HG03196 (cell line): ENCODE measurements at regions not wholly inside any gene's neighbourhood (a gene's known extent, or its start where the extent isn't known, plus 50 kb on each side); places are given as distances from the start of the nearest gene placed in this dataset.

Experiments used
- ATAC-seq: cut with Tn5 transposase; IDR thresholded peaks from one replicate; pipeline ENCODE4 v1.9.1; 2021; ENCODE audit not compliant: unreplicated experiment

- no peak for ATAC-seq
Measured at GRCh38 chrX:40197071-40197470, 99.3 kb upstream of the BCOR start.

GRCh38 chrX:40195368-40195767 lies 97.6 kb upstream of the BCOR start:
- ATAC-seq: no peak

GRCh38 chrX:40192196-40192595 lies 94.4 kb upstream of the BCOR start:
- no peak for ATAC-seq

DNA sequence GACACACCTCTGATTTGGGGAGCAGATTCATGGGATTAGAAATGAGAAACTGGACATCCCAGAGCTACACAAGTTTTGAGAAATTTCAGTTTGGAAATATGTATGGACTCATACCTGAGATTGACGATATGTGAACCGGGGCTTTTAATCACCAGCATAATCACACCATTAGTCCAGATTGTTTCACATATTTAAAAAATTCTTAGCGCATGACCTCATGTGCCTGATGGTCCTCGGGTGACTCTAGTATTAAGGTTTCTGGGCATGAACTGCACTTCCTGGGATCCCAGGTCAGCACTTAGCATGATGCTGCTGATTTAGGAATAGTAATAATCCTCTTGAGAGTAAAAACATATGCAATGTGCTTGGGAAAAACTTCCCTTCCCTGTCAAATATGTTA lies 91.9 kb upstream of the BCOR start:
- ATAC-seq: no peak

DNA sequence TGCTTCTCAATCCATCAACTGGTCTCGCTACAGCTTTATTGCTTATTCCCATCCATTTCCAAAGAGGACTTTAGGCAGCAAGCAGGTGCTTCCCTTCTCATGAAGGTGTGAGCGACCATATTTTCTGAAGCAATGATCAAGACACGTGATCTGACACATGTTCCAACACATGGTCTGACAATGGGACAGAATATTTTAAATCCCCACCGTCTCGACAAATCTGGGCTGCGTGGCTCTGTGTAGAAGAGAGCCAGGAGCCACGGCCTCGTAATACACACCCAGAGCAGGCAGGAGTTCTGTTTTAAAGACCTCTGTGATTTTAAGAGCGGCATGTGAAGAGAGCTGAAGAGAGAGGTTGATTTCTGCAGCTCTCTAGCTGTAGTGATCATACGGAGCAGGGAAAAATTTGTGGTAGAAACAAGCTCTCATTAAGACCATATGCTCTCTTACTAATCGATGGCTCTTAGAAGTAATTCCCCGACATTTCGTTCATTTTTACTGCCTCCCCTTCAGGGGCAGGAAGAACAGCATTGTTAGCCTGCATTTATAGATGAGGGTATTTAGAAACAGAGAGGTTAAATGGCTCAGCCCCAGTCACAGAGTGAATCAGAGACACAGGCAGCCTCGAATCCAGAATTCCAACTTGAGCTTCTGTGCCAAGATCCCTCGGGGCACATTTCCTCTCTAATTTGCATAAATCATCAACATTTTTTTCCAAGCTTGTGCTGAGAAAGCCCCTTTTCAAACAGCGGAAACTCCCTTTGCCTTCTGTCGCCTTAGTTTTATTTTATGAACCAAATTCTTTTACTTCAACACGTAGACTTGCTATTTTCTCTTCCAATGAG lies 91.0 kb upstream of the BCOR start:
- ATAC-seq: no peak

DNA sequence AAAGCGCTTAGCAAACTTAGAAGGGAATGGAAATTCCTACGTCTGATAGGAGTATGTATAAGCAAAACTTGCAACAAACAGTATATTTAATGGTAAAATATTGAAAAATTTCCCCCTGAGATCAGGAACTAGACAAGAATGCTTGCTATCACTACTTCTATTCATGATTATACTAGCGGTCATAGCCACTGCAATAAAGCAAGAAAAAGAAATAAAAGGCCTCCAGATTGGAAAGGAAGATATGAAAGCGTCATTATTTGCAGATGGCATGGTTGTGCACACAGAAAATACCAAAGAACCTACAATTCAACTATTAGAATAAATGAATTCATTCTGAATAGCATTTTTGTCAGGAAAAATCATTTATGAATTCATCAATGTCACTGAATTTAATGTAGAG lies 87.2 kb upstream of the BCOR start:
- ATAC-seq: no peak

- ATAC-seq: no peak
Measured at GRCh38 chrX:40182615-40183014, 84.9 kb upstream of the BCOR start.

DNA sequence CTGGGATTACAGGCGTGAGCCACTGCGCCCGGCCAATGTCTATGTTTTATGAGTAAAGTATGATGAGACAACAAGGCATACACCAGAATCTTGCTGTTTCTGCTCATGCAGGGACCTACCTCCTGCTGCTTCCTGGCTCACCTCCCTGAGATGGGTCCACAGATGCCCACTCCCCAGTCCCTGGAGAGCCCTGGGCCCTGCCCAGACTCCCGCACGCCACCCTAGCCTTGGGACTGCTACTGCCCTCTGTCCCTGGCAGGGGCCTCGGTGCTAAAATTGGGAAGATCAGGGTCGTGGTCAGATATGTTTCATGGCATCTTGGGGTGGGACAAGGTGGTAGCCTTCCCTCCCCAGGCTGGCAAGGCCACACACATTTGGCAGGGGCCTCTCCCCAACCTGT lies 84.3 kb upstream of the BCOR start:
- no peak for ATAC-seq

DNA sequence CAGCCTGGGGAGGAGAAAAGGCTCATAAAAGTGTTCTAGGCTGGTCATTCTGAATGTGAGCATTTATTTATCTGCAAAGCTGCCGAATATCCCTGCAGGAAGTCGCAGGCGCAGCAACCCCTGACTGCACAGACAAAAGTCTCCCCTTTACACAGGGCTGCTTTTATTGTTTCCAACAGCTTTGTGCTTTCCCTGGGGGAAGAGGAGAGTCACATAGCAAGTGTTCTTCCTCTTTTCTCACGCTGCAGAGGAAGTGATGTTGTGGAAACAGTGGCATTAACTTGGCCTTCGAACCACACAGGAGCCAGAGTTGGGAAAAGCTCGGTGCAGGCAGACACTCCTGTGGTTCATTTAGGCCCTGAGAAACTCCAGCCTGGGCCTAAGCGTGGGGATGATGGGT lies 81.5 kb upstream of the BCOR start:
- ATAC-seq: no peak

- no peak for ATAC-seq
Measured at GRCh38 chrX:40177942-40178715, 80.4 kb upstream of the BCOR start.

- no peak for ATAC-seq
Measured at GRCh38 chrX:40177489-40177888, 79.7 kb upstream of the BCOR start.

- no peak for ATAC-seq
Measured at GRCh38 chrX:40177117-40177430, 79.3 kb upstream of the BCOR start.

DNA sequence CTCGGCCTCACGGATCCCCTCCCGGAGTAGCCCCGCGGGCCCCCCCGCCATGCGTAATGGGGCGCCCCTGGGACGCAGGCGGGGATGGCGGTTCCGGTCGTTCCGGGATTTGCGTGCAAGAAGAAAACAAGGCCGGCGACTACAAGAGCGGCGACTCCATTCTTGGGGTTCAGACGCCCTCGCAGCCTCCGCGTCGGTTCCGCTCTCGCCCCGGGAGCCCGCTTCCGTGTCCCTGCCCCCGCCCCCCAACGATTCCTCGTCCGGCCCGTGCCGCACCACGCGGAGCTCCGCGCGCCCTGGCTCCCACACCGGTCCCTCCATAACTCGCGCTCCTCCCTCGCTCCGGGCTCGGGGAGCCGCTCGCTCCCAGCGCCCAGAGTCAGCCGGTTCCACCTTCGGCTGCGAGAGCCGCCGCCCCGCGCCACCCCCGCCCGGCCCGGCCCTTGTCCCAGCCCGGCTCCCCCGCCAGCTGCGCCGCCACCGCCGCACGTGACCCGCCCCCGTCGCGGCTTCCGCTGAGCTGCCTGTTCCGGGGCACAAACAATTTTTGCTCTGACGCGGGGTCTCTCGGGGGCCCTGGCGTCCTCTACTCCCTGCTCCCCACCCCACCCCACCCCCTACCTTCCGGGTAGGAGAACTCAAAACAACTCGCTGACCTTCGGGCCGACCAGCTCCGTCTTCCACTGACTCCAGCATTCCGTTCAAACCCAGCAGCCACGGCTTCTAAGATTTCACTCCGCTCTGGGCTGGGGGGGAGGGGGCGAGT lies 78.8 kb upstream of the BCOR start:
- ATAC-seq: no peak

DNA sequence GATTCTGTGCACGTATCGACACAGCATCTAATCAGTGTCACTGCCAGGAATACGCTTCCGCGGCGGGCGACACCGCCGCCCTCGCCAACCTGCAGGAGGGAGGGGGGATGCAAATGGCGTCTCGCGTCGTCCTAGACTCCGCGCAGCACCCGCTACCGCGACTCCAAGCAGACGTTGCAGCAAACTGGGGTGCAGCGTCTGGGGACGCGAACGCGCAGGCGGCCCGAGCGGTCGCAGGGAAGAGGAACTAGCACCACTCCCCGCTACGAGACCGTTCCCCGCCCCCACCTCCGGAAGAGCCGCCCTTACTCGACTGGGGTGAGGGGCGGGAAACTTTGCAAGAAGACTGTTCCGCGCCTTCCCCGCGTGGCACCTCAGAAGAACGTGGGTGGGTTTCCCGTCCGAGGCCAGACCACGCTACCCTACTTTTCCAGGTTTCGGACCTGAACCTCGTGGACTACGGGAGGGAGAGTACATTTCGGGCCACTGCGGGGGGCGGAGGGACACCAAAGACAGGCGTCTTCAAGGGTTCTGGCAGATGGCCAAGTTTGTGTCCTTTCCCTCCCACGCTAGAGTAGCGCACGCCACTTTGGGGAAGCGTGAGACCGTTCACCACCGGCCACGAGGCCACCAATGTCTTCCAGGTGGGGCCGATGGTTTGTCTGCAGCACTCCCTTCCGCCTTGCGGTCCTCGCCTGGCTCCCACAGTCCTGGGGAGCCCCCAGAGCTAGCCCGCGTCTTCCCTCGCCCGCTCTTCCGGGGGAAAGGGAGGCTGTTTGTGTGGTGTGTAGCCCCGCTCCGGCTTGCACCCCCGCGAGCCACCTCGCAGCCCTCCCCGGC lies 78.0 kb upstream of the BCOR start:
- ATAC-seq: peak; percentile 36

DNA sequence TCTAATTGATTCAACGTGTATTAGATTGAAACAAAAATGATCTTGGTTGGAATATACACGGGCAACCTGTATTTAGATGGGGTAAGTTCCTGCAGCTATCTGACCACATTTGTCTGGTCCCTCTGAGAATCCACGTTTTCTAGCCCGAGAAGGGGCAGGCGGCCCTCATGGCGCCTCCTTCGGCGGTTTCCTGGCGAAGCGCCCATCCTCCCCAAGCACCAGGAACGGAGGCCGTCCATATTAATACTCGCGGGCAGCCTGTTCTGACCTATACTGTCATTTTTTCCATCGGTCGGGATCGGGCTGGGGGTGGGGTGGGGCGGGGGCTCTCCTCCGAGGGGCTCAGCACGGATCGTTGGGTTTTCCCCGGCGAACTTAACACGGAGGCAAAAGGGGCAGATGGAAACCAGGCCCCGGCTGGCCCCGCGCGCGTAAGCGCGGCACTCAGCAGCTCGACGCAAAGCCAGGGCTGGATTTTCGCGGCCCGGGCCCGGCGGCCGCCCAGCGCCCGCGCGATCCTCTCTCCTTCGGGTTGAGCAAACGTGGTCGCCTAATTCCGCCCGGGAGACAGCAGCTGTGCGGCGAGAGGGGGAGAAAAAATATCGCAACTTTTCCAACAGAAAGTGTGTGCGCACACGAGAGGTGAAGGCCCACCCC lies 77.2 kb upstream of the BCOR start:
- ATAC-seq: no peak

- no peak for ATAC-seq
Measured at GRCh38 chrX:40174001-40174853, 76.5 kb upstream of the BCOR start.

DNA sequence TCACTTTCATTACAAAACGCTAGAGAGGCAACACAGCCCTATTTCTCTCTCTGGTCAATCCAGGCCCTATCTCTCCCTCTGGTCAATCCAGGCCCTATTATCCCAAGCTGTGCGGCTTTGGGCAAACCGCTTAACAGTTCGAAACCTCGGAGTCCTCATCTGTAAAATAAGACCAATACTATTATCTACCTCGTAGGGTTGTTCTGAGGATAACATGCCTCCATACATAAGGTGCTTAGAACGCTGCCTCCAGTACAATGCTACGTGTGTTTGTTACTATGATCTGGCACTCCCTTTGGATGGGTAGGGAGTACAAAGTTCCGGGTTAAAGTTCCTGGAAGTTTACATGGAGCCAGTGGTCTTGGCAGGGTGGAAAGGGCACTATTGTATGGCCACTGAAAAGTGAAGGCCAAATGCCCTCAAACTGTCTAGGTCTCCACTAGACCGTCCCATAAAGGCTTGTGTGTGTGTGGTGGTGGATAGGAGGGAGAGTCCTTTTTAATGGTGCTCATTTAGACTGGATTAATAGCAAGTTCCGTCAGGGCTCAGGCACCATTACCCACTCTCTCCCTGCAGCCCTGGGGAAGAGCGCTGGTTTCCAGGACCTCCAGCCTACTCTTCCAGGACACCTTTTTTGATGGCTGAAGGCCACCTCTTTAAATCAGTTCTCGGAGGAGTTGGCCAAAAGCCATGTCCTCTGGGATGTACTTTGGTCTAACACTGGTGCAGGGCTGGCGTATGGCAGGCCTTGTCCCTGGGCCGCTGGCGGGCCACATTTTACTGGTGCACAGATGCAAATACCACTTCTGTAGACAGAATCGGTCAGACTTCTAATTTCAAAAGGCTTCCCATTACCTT lies 75.6 kb upstream of the BCOR start:
- no peak for ATAC-seq

DNA sequence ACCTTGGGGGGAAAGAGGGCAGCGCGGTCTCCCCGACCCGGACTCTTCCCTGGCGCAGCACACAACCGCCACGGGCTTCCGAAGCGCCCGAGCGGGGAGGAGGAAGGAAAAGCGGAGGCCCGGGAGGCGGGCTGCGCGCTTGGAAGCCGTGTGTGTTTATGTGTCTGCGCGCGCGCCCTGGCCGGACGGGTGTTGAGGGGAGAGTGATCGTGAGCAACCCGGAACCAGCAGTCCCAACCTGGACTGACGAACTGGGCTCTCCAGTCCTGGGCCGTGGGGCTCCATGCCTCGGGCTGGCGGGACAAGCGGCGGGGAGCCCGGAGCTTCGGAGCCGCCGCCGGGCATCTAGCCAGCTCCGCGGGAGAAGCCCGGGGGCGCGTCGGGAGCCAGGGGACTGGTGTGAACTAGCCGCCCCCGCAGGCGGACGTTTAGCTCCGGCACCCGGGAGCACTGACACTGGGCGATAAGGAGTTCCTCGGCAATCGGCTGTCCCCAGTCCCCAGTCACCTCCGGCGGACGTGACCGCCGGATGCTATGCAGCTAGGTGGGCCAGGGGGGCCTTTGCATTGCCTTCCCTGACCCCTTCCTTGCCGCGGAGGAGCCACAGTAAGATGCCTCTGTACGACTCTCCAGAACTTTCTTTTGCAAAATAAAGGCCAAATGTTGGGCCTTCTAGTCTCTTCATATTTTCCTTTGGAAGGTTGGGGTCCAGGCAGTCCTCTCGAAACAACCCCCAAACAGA lies 74.8 kb upstream of the BCOR start:
- no peak for ATAC-seq
